GM18520 (cell line): ENCODE measurements at regions not wholly inside any gene's neighbourhood (a gene's known extent, or its start where the extent isn't known, plus 50 kb on each side); places are given as distances from the start of the nearest gene placed in this dataset.

Source experiments
- ATAC-seq: cut with Tn5 transposase; IDR thresholded peaks from one replicate; pipeline ENCODE4 v1.9.1; 2021; ENCODE audit not compliant: unreplicated experiment

GRCh38 chr2:220041447-220041846 lies 414.0 kb downstream of the SLC4A3 start:
- no peak for ATAC-seq

- no peak for ATAC-seq
These were observed 415.9 kb downstream of the SLC4A3 start for GRCh38 chr2:220043155-220043989.

- no peak for ATAC-seq
These were observed 416.5 kb downstream of the SLC4A3 start for GRCh38 chr2:220043990-220044335.

GRCh38 chr2:220044383-220044782 lies 417.0 kb downstream of the SLC4A3 start:
- ATAC-seq: no peak

- no peak for ATAC-seq
These were observed 419.1 kb downstream of the SLC4A3 start for GRCh38 chr2:220046507-220046906.

GRCh38 chr2:220051716-220052115 lies 424.3 kb downstream of the SLC4A3 start:
- no peak for ATAC-seq

GRCh38 chr2:220053919-220054318 lies 426.5 kb downstream of the SLC4A3 start:
- no peak for ATAC-seq

GRCh38 chr2:220057391-220057790 lies 430.0 kb downstream of the SLC4A3 start:
- ATAC-seq: no peak

- no peak for ATAC-seq
These were observed 430.5 kb downstream of the SLC4A3 start for GRCh38 chr2:220057916-220058315.

GRCh38 chr2:220064111-220065030 lies 436.9 kb downstream of the SLC4A3 start:
- no peak for ATAC-seq

- ATAC-seq: no peak
These were observed 438.2 kb downstream of the SLC4A3 start for GRCh38 chr2:220065581-220065980.

- no peak for ATAC-seq
These were observed 441.4 kb downstream of the SLC4A3 start for GRCh38 chr2:220068846-220069245.

- no peak for ATAC-seq
These were observed 442.9 kb downstream of the SLC4A3 start for GRCh38 chr2:220070349-220070748.

- no peak for ATAC-seq
These were observed 444.3 kb downstream of the SLC4A3 start for GRCh38 chr2:220071696-220072095.

- no peak for ATAC-seq
These were observed 445.3 kb downstream of the SLC4A3 start for GRCh38 chr2:220072669-220073220.

- no peak for ATAC-seq
These were observed 448.4 kb downstream of the SLC4A3 start for GRCh38 chr2:220075835-220076234.

GRCh38 chr2:220076734-220077133 lies 449.3 kb downstream of the SLC4A3 start:
- ATAC-seq: no peak

GRCh38 chr2:220077488-220077887 lies 450.1 kb downstream of the SLC4A3 start:
- no peak for ATAC-seq

- no peak for ATAC-seq
These were observed 451.0 kb downstream of the SLC4A3 start for GRCh38 chr2:220078439-220078838.

GRCh38 chr2:220079595-220079994 lies 452.2 kb downstream of the SLC4A3 start:
- ATAC-seq: no peak

- no peak for ATAC-seq
These were observed 453.7 kb downstream of the SLC4A3 start for GRCh38 chr2:220081171-220081570.

- ATAC-seq: no peak
These were observed 462.6 kb downstream of the SLC4A3 start for GRCh38 chr2:220090050-220090449.
